Keratinocyte (primary cell): ENCODE measurements at regions not wholly inside any gene's neighbourhood (a gene's known extent, or its start where the extent isn't known, plus 50 kb on each side); places are given as distances from the start of the nearest gene placed in this dataset.

Experiments
- DNase-seq: peaks from one replicate; pipeline ENCODE4 v3.0.0-alpha.2; 2011; ENCODE audit warnings: low read depth, missing footprints, low spot score
- FAIRE-seq: peaks from 2 replicates; lab custom pipeline; 2011; peaks lifted over from hg19 to GRCh38; lab: Jason Lieb, UNC
- H2AFZ ChIP-seq: 2 replicates; pipeline ENCODE4 v1.6.0; 2012; ENCODE audit warnings: low read length, control low read depth, inconsistent platforms; ENCODE audit not compliant: control insufficient read depth
- H3K27ac ChIP-seq: 2 replicates; pipeline ENCODE4 v1.5.1; 2011; ENCODE audit warnings: low read length; ENCODE audit not compliant: control insufficient read depth, insufficient read depth
- H3K27me3 ChIP-seq: 3 replicates; pipeline ENCODE4 v1.6.0; 2011; ENCODE audit warnings: low read length; ENCODE audit not compliant: control insufficient read depth, insufficient read depth; ENCODE audit errors: extremely low read depth
- H3K36me3 ChIP-seq, 2 experiments: 2 replicates in 1 of 2; 3 replicates in 1 of 2; pipeline ENCODE4 v1.5.1; 2011; ENCODE audit warnings: low read length in 2 of 2, mild to moderate bottlenecking in 1 of 2; ENCODE audit not compliant: control insufficient read depth in 2 of 2, insufficient read depth in 2 of 2; ENCODE audit errors: extremely low read depth in 1 of 2
- H3K4me1 ChIP-seq: 3 replicates; pipeline ENCODE4 v1.5.1; 2011; ENCODE audit warnings: low read length; ENCODE audit not compliant: control insufficient read depth, insufficient read depth; ENCODE audit errors: extremely low read depth
- H3K4me2 ChIP-seq: 3 replicates; pipeline ENCODE4 v1.6.0; 2011; ENCODE audit warnings: low read depth, low read length; ENCODE audit not compliant: control insufficient read depth, insufficient read depth; ENCODE audit errors: extremely low read depth
- H3K4me3 ChIP-seq, 3 experiments: fragments of 200-600 bp in 1 of 3; sonication (generic) in 1 of 3; 2 replicates in 2 of 3; 3 replicates in 1 of 3; pipeline ENCODE4 v1.5.1; 2011 to 2016; ENCODE audit warnings: low read length in 3 of 3, mild to moderate bottlenecking in 3 of 3, control low read depth in 2 of 3, inconsistent platforms in 1 of 3, low read depth in 1 of 3, mixed read lengths in 1 of 3, mixed run types in 1 of 3, moderate library complexity in 1 of 3; ENCODE audit not compliant: control insufficient read depth in 2 of 3, insufficient read depth in 2 of 3; ENCODE audit errors: extremely low read depth in 1 of 3
- H3K79me2 ChIP-seq: 2 replicates; pipeline ENCODE4 v1.6.0; 2012; ENCODE audit warnings: low read length; ENCODE audit not compliant: control insufficient read depth, insufficient read depth
- H3K9ac ChIP-seq: 3 replicates; pipeline ENCODE4 v1.6.0; 2011; ENCODE audit warnings: low read length; ENCODE audit not compliant: control insufficient read depth, insufficient read depth; ENCODE audit errors: extremely low read depth
- H3K9me1 ChIP-seq: 3 replicates; pipeline ENCODE4 v1.6.0; 2011; ENCODE audit warnings: low read length; ENCODE audit not compliant: control insufficient read depth, insufficient read depth; ENCODE audit errors: extremely low read depth
- H3K9me3 ChIP-seq: 2 replicates; pipeline ENCODE4 v1.5.1; 2012; ENCODE audit warnings: low read depth, low read length; ENCODE audit not compliant: control insufficient read depth
- H4K20me1 ChIP-seq: 3 replicates; pipeline ENCODE4 v1.6.0; 2011; ENCODE audit warnings: low read length; ENCODE audit not compliant: control insufficient read depth, insufficient read depth; ENCODE audit errors: extremely low read depth
- CTCF ChIP-seq, 3 experiments: IDR thresholded peaks in 1 of 3; conservative IDR thresholded peaks in 1 of 3; optimal IDR thresholded peaks in 1 of 3; 2 replicates in 2 of 3; 3 replicates in 1 of 3; pipeline versions ENCODE3 to v1.5.1; 2011; ENCODE audit warnings: low read length in 3 of 3, mild to moderate bottlenecking in 3 of 3, moderate library complexity in 2 of 3, control low read depth in 1 of 3, inconsistent platforms in 1 of 3; ENCODE audit not compliant: insufficient read depth in 2 of 3; ENCODE audit errors: extremely low read depth in 1 of 3
- EZH2 ChIP-seq: IDR thresholded peaks from one replicate; pipeline ENCODE4 v1.6.1; 2012; ENCODE audit warnings: inconsistent platforms, mild to moderate bottlenecking, low read length, moderate library complexity
- dilution Hi-C: fragments of 300-500 bp; cut with MboI; formaldehyde crosslinking; loops from one replicate; pipeline ENCODE4 v1.7.0; 2020; ENCODE audit warnings: low sequenced_read_pairs; ENCODE audit not compliant: extremely low pct_ligation_motif_present

- Histone ChIP-seq H2AFZ (no peak overlapping the region), H3K9me3 (no peaks in the 10 kb centered on the region), H3K27ac (no peak overlapping the region), H3K9ac (no peak overlapping the region), H3K4me2 (no peak overlapping the region), H3K4me1 (no peaks in the 10 kb centered on the region), H4K20me1 (no peaks in the 10 kb centered on the region), H3K27me3 (no peaks in the 10 kb centered on the region), H3K4me3 (no peak overlapping the region), H3K79me2 (no peaks in the 10 kb centered on the region), H3K9me1 (no peaks in the 10 kb centered on the region), H3K36me3 (no peaks in the 10 kb centered on the region)
- no peak for FAIRE-seq
- TF ChIP-seq EZH2 (no peak), CTCF (optimal IDR thresholded peaks at IDR 0.05 in 1 of 3, IDR thresholded peaks at IDR 0.05 in 1 of 3, conservative IDR thresholded peaks at IDR 0.05 in 1 of 3; ENCODE audit: extremely low read depth in 1 of 3, insufficient read depth in 2 of 3, low read length in 3 of 3) (no peak)
- dilution Hi-C loops, result no loop called here
- DNase-seq, result peak; percentile 40
Measured at GRCh38 chr3:109685084-109686079, 348.0 kb upstream of the DPPA4 start.

GRCh38 chr3:109687626-109688025 lies 350.3 kb upstream of the DPPA4 start:
- H3K9me3 ChIP-seq, result no peaks in the 10 kb centered on the region
- no peak overlapping the region for H3K4me3 ChIP-seq
- no peak overlapping the region for H2AFZ ChIP-seq
- no peaks in the 10 kb centered on the region for H3K27me3 ChIP-seq
- dilution Hi-C loops, result no loop called here
- H4K20me1 ChIP-seq, result no peaks in the 10 kb centered on the region
- TF ChIP-seq CTCF (optimal IDR thresholded peaks at IDR 0.05 in 1 of 3, IDR thresholded peaks at IDR 0.05 in 1 of 3, conservative IDR thresholded peaks at IDR 0.05 in 1 of 3; ENCODE audit: extremely low read depth in 1 of 3, insufficient read depth in 2 of 3, low read length in 3 of 3) (no peak), EZH2 (no peak)
- no peaks in the 10 kb centered on the region for H3K36me3 ChIP-seq
- no peak overlapping the region for H3K27ac ChIP-seq
- no peak overlapping the region for H3K4me2 ChIP-seq
- FAIRE-seq (no peak), DNase-seq (no peak)
- no peak overlapping the region for H3K9ac ChIP-seq
- no peaks in the 10 kb centered on the region for H3K9me1 ChIP-seq
- H3K79me2 ChIP-seq, result no peaks in the 10 kb centered on the region
- H3K4me1 ChIP-seq, result no peaks in the 10 kb centered on the region
